ENCODE measurements at regions not wholly inside any gene's neighbourhood (a gene's known extent, or its start where the extent isn't known, plus 50 kb on each side); places are given as distances from the start of the nearest gene placed in this dataset.

DNA sequence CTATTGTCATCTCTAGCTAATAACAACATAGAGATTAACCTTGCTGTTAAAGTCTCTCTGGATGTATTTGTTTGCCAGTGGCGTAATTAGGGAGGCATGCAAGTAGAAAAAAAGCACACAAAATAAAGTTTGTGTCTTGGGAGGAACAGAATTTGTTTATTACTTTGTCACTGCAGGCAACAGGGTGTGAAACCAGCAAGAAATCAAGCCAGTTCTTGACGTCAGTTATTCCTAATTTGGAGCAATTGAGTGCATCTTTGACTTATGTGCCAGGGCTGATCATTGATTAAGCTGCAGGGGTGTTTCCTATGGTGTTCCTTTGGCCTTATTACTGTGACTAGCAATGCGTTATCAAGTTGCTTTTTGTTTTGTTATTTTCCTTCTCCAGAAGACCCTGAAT is 751.0 kb downstream of the KCNA4 start:
- no peak overlapping the region for H3K9ac ChIP-seq (ENCODE audit: low read depth, low read length)

DNA sequence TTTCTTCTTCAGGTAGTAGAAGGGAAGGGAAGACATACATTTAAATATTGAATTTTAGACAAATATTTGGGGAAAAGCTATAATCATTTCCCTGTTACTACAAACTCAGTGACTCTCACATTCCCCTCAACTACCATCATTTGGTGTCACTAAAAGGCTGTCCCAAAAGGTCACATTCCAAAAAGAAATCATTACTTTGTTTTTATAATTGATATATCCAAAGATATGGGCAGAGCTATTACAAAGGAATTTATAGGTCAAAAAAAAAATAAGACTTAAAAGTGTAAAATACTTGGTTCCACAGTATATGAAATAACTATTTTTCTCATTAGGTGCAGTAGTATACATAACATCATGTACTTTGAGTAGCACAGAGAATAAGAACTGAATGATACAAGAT is 751.4 kb downstream of the KCNA4 start:
- H3K9ac ChIP-seq (ENCODE audit: low read depth, low read length), result no peak overlapping the region
- no peaks in the 10 kb centered on the region for H3K36me3 ChIP-seq (ENCODE audit: insufficient read depth, low read length)
- H3K79me2 ChIP-seq (ENCODE audit: insufficient read depth, low read length), result no peaks in the 10 kb centered on the region
- no peak overlapping the region for H2AFZ ChIP-seq (ENCODE audit: low read depth, low read length)
- H4K20me1 ChIP-seq (ENCODE audit: insufficient read depth, low read length), result no peaks in the 10 kb centered on the region
- no peak overlapping the region for H3K4me3 ChIP-seq (ENCODE audit: low read depth in 1 of 2, low read length in 2 of 2)
- no peak for DNase-seq
- no peaks in the 10 kb centered on the region for H3K4me1 ChIP-seq (ENCODE audit: insufficient read depth, low read length)
- H3K27me3 ChIP-seq (ENCODE audit: insufficient read depth, low read length, poor library complexity), result no peaks in the 10 kb centered on the region
- H3K9me3 ChIP-seq (ENCODE audit: insufficient read depth, low read length, severe bottlenecking), result no peaks in the 10 kb centered on the region
- no peak overlapping the region for H3K4me2 ChIP-seq (ENCODE audit: insufficient read depth, low read length)
- ATAC-seq (ENCODE audit: insufficient read depth, low read depth), result no peak
- TF ChIP-seq EZH2 (IDR thresholded peaks at IDR 0.05; ENCODE audit: borderline replicate concordance, low read depth, low read length, severe bottlenecking), result no peak
- TF ChIP-seq, protein P1, sequence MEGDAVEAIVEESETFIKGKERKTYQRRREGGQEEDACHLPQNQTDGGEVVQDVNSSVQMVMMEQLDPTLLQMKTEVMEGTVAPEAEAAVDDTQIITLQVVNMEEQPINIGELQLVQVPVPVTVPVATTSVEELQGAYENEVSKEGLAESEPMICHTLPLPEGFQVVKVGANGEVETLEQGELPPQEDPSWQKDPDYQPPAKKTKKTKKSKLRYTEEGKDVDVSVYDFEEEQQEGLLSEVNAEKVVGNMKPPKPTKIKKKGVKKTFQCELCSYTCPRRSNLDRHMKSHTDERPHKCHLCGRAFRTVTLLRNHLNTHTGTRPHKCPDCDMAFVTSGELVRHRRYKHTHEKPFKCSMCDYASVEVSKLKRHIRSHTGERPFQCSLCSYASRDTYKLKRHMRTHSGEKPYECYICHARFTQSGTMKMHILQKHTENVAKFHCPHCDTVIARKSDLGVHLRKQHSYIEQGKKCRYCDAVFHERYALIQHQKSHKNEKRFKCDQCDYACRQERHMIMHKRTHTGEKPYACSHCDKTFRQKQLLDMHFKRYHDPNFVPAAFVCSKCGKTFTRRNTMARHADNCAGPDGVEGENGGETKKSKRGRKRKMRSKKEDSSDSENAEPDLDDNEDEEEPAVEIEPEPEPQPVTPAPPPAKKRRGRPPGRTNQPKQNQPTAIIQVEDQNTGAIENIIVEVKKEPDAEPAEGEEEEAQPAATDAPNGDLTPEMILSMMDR (IDR thresholded peaks at IDR 0.05; ENCODE audit: borderline replicate concordance, extremely low read depth, low read length, poor library complexity, severe bottlenecking), result no peak
- H3K27ac ChIP-seq (ENCODE audit: low read length), result no peak overlapping the region

More for the DNA sequence above, 751.0 kb downstream of the KCNA4 start:
- no peak overlapping the region for H2AFZ ChIP-seq (ENCODE audit: low read depth, low read length)
- TF ChIP-seq EZH2 (IDR thresholded peaks at IDR 0.05; ENCODE audit: borderline replicate concordance, low read depth, low read length, severe bottlenecking), result no peak
- TF ChIP-seq, protein P1 (IDR thresholded peaks at IDR 0.05; ENCODE audit: borderline replicate concordance, extremely low read depth, low read length, poor library complexity, severe bottlenecking), result no peak
- no peak overlapping the region for H3K4me2 ChIP-seq (ENCODE audit: insufficient read depth, low read length)
- H3K4me1 ChIP-seq (ENCODE audit: insufficient read depth, low read length), result no peaks in the 10 kb centered on the region
- no peaks in the 10 kb centered on the region for H3K36me3 ChIP-seq (ENCODE audit: insufficient read depth, low read length)
- no peak overlapping the region for H3K4me3 ChIP-seq (ENCODE audit: low read depth in 1 of 2, low read length in 2 of 2)
- no peak overlapping the region for H3K27ac ChIP-seq (ENCODE audit: low read length)
- no peaks in the 10 kb centered on the region for H3K9me3 ChIP-seq (ENCODE audit: insufficient read depth, low read length, severe bottlenecking)
- ATAC-seq (ENCODE audit: insufficient read depth, low read depth) (no peak), DNase-seq (no peak)
- H3K27me3 ChIP-seq (ENCODE audit: insufficient read depth, low read length, poor library complexity), result no peaks in the 10 kb centered on the region
- no peaks in the 10 kb centered on the region for H3K79me2 ChIP-seq (ENCODE audit: insufficient read depth, low read length)
- no peaks in the 10 kb centered on the region for H4K20me1 ChIP-seq (ENCODE audit: insufficient read depth, low read length)

DNA sequence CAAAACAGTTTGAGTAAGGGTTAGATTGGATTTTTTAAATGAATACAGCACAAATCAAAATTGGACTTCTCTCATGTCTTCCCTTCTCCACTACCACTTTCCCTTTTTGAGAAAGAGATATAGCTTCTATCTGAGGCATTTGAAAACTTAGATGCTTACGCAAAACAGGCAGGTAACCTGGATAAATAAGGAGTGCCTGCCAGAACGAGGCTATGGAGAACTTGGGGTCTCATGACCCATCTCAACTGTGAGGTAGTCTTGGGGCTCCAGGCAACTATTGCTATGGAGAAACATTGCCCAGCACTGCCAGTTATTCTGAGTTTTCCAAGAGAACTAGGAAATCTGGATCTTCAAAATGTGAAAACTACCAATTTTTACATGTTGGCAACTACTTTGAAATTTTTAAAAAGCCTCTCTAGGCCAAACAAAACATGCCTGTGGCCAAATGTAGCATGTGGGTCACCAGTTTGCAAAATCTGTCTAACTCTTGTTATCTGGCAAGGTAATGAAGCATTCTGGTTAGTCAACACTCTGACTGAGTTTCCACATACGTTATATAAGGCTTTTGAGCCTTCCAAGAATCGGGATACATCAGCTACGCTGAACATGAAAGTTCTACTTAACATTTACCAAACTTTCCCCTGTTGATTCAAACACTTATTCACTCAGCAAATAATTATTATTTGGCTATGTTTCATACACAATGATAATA is 752.7 kb downstream of the KCNA4 start:
- no peaks in the 10 kb centered on the region for H3K27me3 ChIP-seq (ENCODE audit: insufficient read depth, low read length, poor library complexity)
- no peak overlapping the region for H2AFZ ChIP-seq (ENCODE audit: low read depth, low read length)
- H3K27ac ChIP-seq (ENCODE audit: low read length), result no peak overlapping the region
- no peaks in the 10 kb centered on the region for H4K20me1 ChIP-seq (ENCODE audit: insufficient read depth, low read length)
- no peak overlapping the region for H3K9ac ChIP-seq (ENCODE audit: low read depth, low read length)
- H3K36me3 ChIP-seq (ENCODE audit: insufficient read depth, low read length), result no peaks in the 10 kb centered on the region
- no peaks in the 10 kb centered on the region for H3K9me3 ChIP-seq (ENCODE audit: insufficient read depth, low read length, severe bottlenecking)
- ATAC-seq (ENCODE audit: insufficient read depth, low read depth) (no peak), DNase-seq (no peak)
- H3K79me2 ChIP-seq (ENCODE audit: insufficient read depth, low read length), result no peaks in the 10 kb centered on the region
- H3K4me2 ChIP-seq (ENCODE audit: insufficient read depth, low read length), result no peak overlapping the region
- no peaks in the 10 kb centered on the region for H3K4me1 ChIP-seq (ENCODE audit: insufficient read depth, low read length)
- no peak overlapping the region for H3K4me3 ChIP-seq (ENCODE audit: low read depth in 1 of 2, low read length in 2 of 2)
- TF ChIP-seq, protein P1 (IDR thresholded peaks at IDR 0.05; ENCODE audit: borderline replicate concordance, extremely low read depth, low read length, poor library complexity, severe bottlenecking), result no peak

Data from DND-41 (cell line).